Nucleus accumbens (tissue), 56 donors: ENCODE measurements at regions not wholly inside any gene's neighbourhood (a gene's known extent, or its start where the extent isn't known, plus 50 kb on each side); places are given as distances from the start of the nearest gene placed in this dataset.
"Not testable (repeated sequence)": the region's sequence is repeated elsewhere in the genome, so short reads cannot be mapped to it uniquely, and the experiment has no call there.

Experiments
- DNase-seq, 56 donors: peaks; one replicate each; lab custom pipeline; 2025; lab: John Stamatoyannopoulos, UW

DNA sequence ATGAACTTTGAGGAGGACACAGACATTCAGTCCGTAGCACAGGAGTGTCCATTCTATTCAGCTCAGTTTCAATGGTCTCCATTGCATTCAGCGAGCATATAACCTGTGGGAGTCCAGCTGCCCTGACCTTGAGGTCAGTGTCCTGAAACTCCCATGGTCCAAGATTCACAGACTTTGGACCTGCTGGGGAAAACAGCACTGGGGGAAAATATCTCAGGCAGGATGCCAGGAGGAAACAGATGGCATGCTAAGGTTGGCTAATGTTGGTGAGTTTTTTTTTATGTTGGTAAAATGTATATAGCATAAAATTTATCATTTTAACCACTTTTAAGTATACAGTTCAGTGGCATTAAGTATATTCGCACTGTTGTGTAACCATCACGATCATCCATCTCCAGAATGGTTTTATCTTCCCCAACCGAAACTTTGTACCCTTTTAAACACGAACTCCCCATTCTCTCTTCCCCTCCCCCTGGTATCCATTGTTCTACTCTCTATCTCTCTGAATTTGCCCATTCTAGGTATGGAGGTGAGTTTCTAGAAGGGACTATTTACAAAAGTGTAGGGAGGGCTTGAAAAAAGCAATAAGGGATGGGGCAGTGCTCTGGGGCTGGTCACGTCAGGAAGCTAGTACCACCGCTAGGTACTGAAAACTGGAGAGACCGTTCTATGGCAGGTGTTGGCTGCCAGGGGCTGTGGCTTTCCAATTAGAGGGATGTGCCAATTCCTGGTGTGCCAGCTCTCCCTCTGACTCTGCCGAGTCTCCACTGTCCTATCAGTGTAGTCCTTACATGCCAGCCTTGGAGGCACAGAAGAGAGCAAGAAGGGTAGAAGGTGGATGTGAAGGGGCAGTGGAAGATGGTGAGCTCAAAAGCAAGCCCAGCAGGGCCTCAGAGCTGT, 85.3 kb downstream of the FOXD2 start:
- DNase-seq, result no peak

DNA sequence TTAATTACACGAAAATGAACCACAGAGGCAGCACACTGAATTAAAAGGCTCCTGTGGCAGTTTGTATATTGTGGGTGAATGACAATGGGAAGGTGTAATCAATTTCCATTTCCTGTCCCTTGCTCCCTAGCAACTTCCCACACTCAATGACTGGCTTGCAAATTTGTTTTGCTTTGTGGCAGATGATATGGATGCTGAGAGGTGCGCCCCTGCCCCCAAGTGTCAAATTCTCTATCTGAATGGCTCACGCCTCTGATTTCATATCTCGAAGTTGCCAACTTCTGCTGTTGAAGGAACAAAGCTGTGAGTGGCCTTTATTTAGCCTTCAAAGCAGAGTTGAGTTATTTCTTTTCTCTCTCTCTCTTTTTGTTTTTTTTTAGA, 86.0 kb downstream of the FOXD2 start:
- DNase-seq, result no peak

DNA sequence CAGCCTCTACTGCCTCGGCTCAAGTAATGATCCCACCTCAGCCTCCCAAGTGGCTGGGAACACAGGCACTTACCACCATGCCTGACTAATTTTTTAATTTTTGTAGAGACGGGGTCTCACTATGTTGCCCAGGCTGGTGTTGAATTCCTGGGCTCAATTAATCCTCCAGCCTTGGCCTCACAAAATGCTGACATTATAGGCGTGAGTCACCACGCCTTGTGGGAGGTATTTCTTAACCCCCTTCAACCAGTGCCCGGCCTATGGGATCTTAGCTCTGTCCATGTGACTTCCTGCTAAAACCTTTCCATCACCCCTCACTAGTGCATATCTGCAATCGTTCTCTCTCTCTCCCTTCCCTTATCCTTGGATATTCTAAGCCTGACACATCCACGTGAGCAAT, 86.4 kb downstream of the FOXD2 start:
- no peak for DNase-seq

DNA sequence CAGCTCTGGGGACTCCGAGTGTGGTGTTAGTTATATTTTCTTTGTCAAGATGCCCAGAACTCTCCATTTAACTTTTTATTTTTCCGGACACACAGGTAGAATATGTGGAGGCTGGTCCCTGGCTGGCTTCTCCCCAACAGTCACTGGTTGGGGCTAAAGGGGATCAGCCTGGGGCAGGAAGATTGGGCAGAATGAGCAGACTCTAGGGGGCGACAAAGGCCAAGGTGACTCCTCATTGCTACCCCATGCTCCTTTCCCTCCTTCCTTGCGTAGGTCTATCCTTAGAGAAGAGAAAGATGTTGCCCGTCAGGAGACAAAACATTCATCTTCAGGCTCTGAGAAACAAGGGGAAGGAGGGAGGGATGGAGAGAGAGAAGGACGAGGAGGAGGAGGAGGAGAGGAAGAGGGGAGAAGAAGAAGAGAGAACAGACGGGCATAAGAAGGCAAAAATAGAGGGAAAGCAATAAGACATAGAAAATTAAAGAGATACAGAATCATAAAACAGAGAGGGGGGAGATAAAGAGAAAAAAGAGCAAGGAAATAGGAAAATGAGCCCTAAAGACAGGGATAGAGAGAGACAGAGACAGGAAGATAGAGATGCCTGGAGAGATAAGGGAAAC, 89.9 kb downstream of the FOXD2 start:
- peak in 1 of 56 donors; percentile 9 for DNase-seq

DNA sequence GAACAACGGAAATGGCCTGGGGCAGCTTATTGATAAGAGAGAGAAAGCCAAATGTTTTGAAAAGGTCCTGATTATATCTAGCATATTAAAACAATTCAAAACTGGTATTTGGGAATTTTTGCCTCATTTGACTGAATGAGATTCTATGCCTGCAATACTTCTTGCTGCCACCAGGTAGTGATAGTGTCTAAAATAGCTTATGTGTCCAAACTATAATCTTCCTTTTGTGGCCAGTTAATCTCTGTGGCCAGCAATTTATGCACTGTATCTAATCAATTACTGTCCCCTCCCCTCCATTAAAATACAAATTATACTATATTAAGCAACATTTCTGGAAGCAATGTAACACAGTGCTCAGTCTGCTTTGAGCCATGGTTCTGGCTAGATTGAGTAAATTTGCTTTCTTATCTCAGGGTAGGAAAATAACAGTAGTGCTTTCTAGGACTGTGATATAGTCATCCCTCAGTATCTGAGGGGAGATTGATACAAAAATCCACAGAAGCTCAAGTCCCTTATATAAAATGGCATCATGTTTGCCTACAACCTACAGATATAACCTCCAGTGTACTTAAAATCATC, 91.8 kb downstream of the FOXD2 start:
- no peak for DNase-seq

DNA sequence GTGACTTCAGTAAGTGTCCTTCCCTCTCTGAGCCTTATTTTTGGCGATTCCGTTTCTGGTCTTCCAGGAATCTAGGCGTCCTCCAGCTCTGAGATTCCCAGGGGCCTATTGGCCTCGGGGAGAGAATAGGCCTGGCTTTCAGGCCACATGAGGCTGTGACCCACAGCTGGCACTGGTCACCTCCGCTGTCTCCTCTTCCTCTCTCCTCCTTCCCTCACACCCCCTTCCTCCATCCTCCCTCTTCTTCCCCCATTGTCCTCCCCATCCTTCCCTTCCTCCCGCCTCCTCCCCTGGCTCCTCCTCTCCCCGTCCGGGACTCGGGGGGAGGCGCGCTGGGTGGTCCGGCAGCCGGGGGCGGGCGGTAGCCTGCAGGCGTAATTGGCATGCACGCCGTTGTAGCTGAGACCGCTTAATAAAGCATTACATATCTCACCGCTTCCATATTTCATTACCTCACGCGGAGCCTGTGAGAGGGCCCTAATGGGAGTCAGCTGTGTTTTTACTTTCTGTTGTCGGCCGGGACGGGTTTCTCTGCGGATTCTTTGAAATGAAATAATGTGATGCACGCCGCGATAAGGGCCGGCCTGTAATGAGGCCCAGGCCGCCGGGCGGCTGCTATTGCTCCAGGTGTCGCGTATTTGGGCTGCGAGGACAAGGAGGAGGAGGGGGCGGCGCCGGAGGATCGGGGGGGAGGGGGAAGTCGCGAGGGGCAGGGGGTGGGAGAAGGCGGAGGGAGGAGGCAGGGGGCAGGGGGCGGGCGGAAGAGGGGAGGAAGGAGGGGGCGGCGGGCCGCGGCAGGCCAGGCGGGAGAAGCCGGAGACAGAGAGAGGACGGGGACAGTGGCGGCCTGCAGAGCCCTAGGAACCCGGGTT, 95.3 kb downstream of the FOXD2 start:
- DNase-seq, result peak in 26 of 56 donors; percentile 2 to 63 (median 16)

DNA sequence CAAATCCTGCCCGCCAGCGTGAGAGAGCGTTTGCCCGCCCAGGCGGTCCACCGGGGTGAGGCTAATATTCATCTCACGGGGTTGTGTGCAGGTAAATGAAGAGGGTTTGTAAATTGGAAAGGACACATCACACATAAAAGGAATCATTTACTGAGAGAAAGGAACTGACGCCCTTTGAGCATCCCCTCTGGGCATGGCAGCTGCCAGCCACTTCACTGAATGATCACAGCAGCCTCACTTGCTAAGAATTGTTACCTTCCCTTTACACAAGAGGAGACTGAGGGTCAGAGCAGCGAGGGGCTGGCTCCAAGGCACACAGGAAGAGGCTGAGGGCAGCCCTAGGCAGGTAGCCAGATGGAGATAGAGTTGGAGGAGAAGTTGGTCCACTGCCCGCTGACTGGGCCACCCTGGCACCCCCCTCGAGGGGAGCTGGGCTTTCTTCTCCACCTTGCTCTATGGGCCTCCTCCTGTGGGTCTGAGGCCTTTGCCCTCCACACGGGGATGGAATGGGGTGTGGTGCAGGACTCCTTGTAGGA, 96.0 kb downstream of the FOXD2 start:
- DNase-seq, result peak in 1 of 56 donors; percentile 3

DNA sequence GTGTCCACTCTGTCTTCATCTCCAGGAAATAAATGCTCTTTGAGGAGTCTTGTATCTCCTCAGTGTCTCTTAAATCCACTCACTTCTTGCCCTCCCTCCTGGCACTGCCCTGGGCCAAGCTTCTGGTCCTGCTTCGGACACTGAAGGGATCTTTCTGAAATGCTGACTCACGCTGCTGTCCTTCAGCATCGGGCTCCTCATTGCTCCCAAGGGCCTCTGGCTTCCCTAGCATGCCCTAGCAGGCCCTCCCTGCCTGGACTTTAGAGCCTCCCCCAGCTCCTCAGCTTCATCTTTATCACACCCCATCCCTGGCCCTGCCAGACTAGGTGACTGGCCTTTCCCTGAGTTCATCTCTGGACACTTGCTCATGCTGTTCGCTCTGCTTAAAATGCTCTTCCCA, 96.6 kb downstream of the FOXD2 start:
- no peak for DNase-seq

DNA sequence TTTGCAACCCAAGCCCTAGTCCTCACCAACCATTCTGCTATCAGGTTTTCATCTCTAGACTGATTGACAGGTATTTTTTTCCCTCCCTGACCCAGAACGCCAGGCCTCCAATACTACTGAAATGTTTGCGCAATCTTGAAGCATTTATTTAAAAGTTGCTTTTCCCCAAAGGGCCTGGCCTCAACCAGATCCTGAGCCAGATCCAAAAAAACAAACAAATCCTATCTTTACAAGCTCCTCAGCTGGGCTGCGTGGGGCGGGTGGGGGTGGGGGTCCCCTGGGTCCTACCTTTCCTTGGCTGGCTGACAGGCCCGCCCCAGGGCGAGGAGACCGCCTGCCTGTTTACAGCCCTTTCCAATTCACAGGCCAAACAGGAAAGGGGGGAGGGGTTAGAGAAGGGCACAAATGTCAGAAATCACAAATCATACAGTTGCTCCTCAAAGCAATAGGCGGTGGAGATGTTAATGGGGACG, 98.8 kb downstream of the FOXD2 start:
- no peak for DNase-seq

DNA sequence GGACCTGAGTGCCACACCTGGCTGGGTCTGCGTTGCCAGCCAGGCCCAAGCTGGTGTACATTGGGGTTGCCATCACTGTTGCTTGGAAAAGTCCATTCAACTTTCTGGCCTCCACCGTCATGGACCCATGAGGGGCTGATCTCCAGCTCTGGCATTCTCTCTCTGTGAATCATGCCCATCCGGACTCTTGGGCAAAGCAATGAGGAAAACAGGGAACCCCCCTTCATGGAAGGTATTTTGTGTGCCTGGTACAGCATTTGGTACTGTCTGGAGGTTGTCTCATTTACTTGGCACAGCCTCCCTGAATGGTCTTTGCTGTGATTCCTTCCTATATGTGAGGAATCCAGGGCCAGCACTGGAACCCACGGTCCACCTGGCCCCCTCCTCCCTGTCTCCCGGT, 99.4 kb downstream of the FOXD2 start:
- DNase-seq, result no peak

DNA sequence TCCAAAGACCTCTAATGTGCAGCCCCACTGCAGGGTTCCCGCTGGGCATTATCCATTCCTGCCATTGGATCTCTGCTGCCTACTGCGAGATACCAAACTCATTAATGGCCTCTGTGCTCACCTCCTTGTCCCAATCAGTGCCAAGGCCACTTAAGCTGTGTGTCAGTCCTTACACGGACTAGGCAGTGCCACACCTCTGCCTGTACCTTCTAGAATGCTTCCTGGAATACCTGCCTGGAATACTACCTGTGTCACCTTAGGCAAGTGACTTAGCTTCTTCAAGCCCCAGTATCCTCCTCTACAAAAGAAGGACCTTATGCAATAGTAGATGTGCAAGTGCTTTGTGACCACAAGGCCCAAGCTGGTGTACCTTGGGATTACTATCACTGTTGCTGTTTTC, 100.1 kb downstream of the FOXD2 start:
- no peak for DNase-seq

DNA sequence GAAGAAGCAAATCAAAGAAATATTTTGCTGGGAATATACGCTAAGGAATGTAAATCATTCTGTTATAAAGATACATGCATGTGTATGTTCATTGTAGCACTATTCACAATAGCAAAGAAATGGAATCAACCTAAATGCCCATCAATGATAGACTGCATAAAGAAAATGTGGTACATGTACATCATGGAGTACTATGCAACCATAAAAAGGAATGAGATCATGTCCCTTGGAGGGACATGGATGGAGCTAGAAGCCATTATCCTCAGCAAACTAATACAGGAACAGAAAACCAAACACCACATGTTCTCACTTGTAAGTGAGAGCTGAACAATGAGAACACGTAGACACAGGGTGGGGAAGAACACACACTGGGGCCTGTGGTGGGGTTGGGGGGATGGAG, 100.7 kb downstream of the FOXD2 start:
- DNase-seq, result not testable (repeated sequence)

DNA sequence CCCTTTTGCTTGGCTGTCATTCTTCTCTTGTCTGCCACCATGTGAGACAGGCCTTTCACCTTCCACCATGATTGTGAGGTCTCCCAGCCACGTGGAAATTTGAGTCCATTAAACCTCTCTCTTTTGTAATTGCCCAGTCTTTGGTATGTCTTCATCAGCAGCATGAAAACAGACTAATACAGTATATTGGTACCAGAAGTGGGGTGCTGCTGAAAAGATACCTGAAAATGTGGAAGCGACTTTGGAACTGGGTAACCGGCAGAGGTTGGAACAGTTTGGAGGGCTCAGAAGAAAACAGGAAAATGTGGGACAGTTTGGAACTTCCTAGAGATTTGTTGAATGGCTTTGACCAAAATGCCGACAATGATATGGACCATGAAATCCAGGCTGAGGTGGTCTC, 103.9 kb downstream of the FOXD2 start:
- not testable (repeated sequence) for DNase-seq

DNA sequence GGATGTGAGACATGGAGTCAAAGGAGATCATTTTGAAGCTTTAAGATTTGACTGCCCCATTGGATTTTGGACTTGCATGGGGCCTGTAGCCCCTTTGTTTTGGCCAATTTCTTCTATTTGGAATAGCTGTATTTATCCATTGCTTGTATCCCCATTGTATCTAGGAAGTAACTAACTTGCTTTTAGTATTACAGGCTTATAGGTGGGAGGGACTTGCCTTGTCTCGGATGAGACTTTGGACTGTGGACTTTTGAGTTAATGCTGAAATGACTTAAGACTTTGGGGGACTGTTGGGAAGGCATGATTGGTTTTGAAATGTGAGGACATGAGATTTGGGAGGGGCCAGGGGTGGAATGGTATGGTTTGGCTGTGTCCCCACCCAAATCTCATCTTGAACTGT, 105.2 kb downstream of the FOXD2 start:
- DNase-seq, result not testable (repeated sequence)

DNA sequence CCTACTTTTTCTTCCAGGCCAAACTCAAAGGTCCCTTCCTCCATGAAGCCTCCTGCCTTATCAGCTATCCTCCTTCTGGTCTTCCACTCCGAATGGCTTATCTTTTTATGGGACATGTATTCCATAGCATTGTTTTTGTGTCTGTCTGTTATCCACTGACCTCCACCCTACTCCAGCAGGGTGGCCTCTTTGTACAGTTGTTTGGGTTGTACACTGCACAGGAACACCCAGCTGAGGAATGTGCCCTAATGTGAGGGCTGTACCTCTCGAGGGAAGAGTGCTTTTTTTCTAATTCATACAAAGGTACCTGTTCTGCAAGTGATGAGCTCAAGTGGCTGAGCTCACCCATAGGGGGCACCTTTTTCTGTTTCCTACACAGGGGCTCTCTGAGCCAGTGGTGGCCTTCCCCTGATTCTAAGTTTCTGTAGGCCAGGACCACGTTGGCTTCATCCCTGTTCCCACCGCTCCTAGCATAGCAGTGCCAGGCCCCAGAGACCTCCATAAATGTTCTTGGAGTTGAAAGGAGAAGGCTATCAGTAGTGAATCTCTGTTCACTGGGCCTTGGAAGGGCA, 108.2 kb downstream of the FOXD2 start:
- no peak for DNase-seq

DNA sequence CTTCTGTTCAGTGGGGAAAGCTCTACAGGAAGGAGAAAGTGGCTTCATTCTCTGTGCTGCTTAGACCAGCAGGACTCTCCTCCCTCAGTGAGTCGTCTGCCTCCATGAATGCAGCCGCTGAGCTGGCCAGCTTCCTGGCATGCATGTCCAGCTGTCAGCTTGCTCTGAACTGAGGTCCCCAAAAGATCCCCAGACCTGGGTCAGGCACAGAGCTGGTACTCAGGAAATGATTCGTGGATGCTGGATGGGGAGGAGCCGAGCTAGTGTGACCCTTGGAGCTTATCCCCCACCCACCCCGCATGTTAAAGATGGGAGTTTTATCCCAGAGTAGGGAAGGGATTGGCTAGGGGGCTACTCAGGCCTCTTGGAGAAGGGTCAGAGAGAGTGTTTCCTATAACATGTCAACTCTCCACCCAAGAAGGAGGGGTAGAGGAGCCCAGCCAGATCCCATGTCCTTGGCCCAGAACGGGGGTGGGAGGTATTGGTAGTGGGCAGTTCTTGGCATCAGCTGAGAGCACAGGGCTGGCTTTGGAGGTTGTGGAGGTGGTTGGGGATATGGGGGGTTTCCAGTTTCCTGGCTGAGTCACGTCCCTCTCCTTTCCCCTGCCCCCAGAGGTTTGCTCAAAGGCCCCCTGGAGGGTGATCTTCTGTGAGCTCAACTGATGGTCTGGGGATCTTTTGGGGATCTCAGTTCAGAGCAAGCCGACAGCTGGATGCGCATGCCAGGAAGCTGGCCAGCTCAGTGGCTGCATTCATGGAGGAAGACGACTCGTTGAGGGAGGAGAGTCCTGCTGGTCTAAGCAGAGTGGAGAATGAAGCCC, 110.1 kb downstream of the FOXD2 start:
- DNase-seq, result no peak

DNA sequence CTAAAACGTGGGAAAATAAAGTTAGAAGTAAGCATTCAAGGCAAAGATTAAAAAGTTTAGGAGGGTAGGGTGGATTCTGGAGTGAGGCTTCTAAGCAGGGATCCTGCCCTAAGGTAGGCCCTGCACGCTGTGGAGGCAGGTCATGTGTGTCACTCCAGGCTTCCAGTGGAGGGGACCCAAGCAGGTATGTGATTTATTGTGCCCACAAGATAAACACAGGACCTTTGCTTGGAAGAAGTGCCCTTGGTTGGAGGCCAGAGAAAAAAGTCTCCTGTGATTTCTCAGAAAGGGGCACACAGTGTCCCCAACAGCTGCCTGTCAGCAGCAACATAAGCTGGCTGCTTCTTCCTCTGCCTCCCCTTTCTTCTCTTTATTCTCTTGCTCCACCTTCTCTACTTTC, 110.8 kb downstream of the FOXD2 start:
- DNase-seq, result no peak

DNA sequence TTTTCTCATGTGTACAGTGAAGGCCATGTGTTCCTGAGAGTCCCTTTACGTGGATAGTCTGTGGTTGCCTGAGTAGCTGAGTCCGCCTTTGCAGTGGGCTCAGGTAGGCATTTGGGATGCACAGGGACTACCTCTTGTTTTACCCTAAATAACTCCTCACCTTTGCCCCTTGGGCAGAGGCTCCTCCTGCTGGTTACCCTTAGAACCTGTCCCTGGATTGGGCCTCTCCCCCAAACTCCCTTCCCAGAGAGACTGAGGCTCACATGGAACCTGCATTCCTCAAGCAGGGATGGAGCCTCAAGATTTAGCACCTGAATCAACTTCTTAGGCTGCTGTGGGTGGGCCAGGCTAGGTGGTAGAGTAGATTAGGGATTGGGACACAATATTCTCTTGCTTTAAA, 111.7 kb downstream of the FOXD2 start:
- no peak for DNase-seq

DNA sequence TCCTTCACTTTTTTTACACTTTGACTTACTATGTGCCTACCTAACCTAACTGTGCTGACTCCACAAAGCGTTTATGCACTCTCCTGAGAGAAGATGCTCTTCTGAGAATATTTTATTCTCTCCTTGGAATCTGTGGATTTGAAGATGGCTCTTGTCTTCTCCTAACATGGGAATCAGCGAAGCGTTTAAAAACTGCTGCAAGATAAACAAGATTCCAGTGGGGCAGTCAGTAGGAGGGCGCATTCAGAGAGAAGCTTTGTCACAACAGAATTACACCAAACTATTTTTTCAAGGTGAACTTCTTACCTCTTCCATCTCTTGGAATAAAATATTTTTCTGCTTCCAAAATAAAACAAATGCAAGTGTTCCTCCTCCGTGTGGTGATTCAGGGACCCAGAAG, 113.1 kb downstream of the FOXD2 start:
- no peak for DNase-seq
